Uterus (tissue), 3 donors: ENCODE measurements at regions not wholly inside any gene's neighbourhood (a gene's known extent, or its start where the extent isn't known, plus 50 kb on each side); places are given as distances from the start of the nearest gene placed in this dataset.

Experiments
- DNase-seq, 2 donors: peaks; one replicate each; pipeline ENCODE4 v3.0.0-alpha.2; 2019 to 2020
- H3K27ac ChIP-seq, 2 donors: fragments of 200-600 bp; sonication (generic); 1 replicate in 1 of 2; 2 replicates in 1 of 2; pipeline ENCODE4 v1.5.1; 2016 to 2018
- H3K27me3 ChIP-seq, 2 donors: fragments of 200-600 bp; sonication (generic); one replicate each; pipeline ENCODE4 v1.5.1; 2018 to 2019; ENCODE audit warnings: control low read depth in 1 of 2
- H3K36me3 ChIP-seq, 2 donors: fragments of 200-600 bp; sonication (generic); one replicate each; pipeline ENCODE4 v1.5.1; 2019; ENCODE audit warnings: control low read depth in 1 of 2
- H3K4me1 ChIP-seq, 2 donors: fragments of 200-600 bp; sonication (generic); one replicate each; pipeline ENCODE4 v1.5.1; 2018 to 2019; ENCODE audit warnings: control low read depth in 1 of 2
- H3K4me3 ChIP-seq, 2 donors: fragments of 200-600 bp; sonication (generic); 1 replicate in 1 of 2; 2 replicates in 1 of 2; pipeline ENCODE4 v1.5.1; 2018 to 2019; ENCODE audit warnings: mild to moderate bottlenecking in 1 of 2
- H3K9me3 ChIP-seq, 2 donors: fragments of 200-600 bp; sonication (generic); one replicate each; pipeline ENCODE4 v1.5.1; 2019; ENCODE audit warnings: control low read depth in 1 of 2
- CTCF ChIP-seq, 4 experiments: fragments of 200-600 bp in 2 of 4; fragments of 450-650 bp in 2 of 4; sonication (generic) in 2 of 4; IDR thresholded peaks; one replicate each; pipeline ENCODE4 v1.5.1; 2016 to 2019; ENCODE audit warnings: antibody characterized with exemption in 4 of 4, mild to moderate bottlenecking in 2 of 4, moderate library complexity in 1 of 4
- POLR2A ChIP-seq, 2 donors: fragments of 450-650 bp; IDR thresholded peaks; one replicate each; pipeline ENCODE4 v1.6.1; 2016; ENCODE audit warnings: antibody characterized with exemption in 2 of 2, mild to moderate bottlenecking in 1 of 2, moderate library complexity in 1 of 2
- intact Hi-C: fragments of 100-400 bp; cut with DNase I; formaldehyde crosslinking; loops from one replicate; pipeline ENCODE4 v1.15.1; 2023; ENCODE audit warnings: low total_unique reads
- donor health status: DM: yes; HTN: yes; CAD: no.

GRCh38 chr1:208298593-208299269 is 54.5 kb upstream of the PLXNA2 start:
- no peak for DNase-seq
- TF ChIP-seq CTCF (IDR thresholded peaks at IDR 0.05) (no peak), POLR2A (IDR thresholded peaks at IDR 0.05) (no peak)
- no peaks in the 10 kb centered on the region for H3K36me3 ChIP-seq
- no peaks in the 10 kb centered on the region for H3K27me3 ChIP-seq
- no peaks in the 10 kb centered on the region for H3K4me1 ChIP-seq
- H3K4me3 ChIP-seq, result no peak overlapping the region
- no peaks in the 10 kb centered on the region for H3K9me3 ChIP-seq
- no peak overlapping the region for H3K27ac ChIP-seq
- intact Hi-C loops, result no loop called here

- Histone ChIP-seq H3K9me3 (no peaks in the 10 kb centered on the region), H3K27ac (no peak overlapping the region), H3K36me3 (no peaks in the 10 kb centered on the region), H3K4me3 (no peak overlapping the region), H3K27me3 (no peaks in the 10 kb centered on the region), H3K4me1 (no peaks in the 10 kb centered on the region)
- intact Hi-C loops, result no loop called here
- no peak for TF ChIP-seq POLR2A (IDR thresholded peaks at IDR 0.05)
- TF ChIP-seq CTCF (IDR thresholded peaks at IDR 0.05), result no peak
- DNase-seq, result no peak
These were observed 56.0 kb upstream of the PLXNA2 start for GRCh38 chr1:208300084-208300770.

- Histone ChIP-seq H3K4me3 (no peak overlapping the region), H3K27me3 (no peaks in the 10 kb centered on the region), H3K9me3 (no peaks in the 10 kb centered on the region), H3K27ac (no peak overlapping the region), H3K4me1 (no peaks in the 10 kb centered on the region), H3K36me3 (no peaks in the 10 kb centered on the region)
- intact Hi-C loops, result no loop called here
- DNase-seq, result no peak
- TF ChIP-seq CTCF (IDR thresholded peaks at IDR 0.05) (no peak), POLR2A (IDR thresholded peaks at IDR 0.05) (no peak)
These were observed 58.6 kb upstream of the PLXNA2 start for GRCh38 chr1:208302699-208303238.

GRCh38 chr1:208303743-208304712 is 59.8 kb upstream of the PLXNA2 start:
- H3K4me1 ChIP-seq, result no peaks in the 10 kb centered on the region
- intact Hi-C loops, result no loop called here
- TF ChIP-seq CTCF (IDR thresholded peaks at IDR 0.05) (no peak), POLR2A (IDR thresholded peaks at IDR 0.05) (no peak)
- no peak overlapping the region for H3K4me3 ChIP-seq
- H3K36me3 ChIP-seq, result no peaks in the 10 kb centered on the region
- no peaks in the 10 kb centered on the region for H3K27me3 ChIP-seq
- DNase-seq, result no peak
- no peaks in the 10 kb centered on the region for H3K9me3 ChIP-seq
- H3K27ac ChIP-seq, result no peak overlapping the region
